NCI-H446 treated with DMSO at 0.1 percent for 48 hours (cell line): ENCODE measurements at regions not wholly inside any gene's neighbourhood (a gene's known extent, or its start where the extent isn't known, plus 50 kb on each side); places are given as distances from the start of the nearest gene placed in this dataset.
A peak's percentile ranks its signal among the peaks of the same experiment; 100 is the strongest.
"Not testable (repeated sequence)": the region's sequence is repeated elsewhere in the genome, so short reads cannot be mapped to it uniquely, and the experiment has no call there.

Source experiments
- DNase-seq: peaks from one replicate; lab custom pipeline; 2025; lab: John Stamatoyannopoulos, UW

- no peak for DNase-seq
Measured at GRCh38 chrX:102784550-102784949, 64.0 kb downstream of the GPRASP3 start.

DNA sequence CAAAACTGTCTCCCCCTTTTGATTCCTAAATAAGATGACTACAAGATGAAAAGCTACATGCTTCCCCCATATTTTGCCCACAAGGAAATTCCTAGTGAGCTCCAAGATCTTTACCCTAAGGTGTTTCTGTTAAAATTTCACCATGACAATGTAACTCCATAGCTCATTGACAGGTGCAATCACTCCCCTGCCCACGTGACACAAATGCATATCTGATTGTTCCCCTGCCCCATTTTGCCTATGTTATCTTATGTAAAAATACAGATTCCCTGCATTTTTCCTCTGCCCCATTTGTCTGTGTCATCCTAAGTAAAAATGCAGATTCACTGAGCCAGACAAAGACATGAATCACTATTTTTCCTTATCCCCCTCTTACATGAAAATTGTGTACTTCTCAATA, 66.7 kb downstream of the GPRASP3 start:
- no peak for DNase-seq

GRCh38 chrX:102808336-102808735, 87.8 kb downstream of the GPRASP3 start:
- DNase-seq: no peak

GRCh38 chrX:102818269-102818668, 97.7 kb downstream of the GPRASP3 start:
- not testable (repeated sequence) for DNase-seq

DNA sequence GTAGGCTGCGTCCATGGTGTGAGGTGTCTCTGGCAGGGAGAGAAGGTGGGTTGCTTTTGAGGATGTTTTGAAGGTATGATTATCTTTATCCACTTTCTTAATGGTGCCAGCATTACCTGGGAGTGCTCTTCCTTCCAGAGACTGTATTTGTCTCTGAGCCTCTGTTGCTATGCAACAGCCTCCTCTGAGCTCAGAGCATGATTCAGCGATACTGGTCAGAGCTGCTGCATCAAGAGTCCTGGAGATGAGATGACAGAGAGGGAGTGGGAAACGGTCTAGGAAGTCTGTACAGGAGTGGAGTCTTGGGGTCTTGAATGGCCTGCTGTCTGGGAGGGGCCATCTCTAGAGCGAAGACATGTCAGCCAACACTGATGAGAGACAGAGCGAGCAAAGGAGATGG, 104.4 kb upstream of the RAB40AL start:
- DNase-seq: no peak

- DNase-seq: no peak
Measured at GRCh38 chrX:102833136-102833535, 103.9 kb upstream of the RAB40AL start.

DNA sequence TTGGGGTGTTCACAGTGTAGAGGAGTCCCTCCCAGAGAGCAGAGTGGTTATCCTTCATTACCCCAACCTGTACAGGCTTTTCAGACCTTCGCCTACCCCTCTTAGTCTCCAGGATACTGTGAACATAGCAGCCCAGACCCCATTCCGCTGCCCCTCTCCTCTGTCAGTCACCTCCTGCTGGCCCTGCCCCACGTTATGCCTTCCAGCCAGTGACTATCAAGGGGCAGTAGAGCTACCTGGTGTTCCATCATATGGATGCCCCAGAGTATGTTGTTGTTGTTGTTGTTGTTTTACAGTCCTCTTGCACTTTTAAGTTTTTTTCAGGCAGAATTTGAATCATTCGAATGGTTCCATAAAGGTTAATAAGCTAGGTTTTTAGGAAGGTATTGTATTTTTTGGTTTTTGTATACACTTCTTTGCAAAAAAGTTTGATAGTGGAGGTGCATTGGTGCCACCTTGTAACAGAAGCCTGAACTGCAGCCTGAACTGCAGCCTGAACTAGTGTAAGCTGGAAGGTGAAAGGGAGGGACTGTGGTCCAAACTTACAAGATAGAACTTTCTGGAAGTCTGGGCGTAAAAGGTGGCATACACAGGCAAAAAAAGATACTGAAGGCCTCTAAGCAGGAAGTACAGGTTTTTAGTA, 101.4 kb upstream of the RAB40AL start:
- DNase-seq: no peak

DNA sequence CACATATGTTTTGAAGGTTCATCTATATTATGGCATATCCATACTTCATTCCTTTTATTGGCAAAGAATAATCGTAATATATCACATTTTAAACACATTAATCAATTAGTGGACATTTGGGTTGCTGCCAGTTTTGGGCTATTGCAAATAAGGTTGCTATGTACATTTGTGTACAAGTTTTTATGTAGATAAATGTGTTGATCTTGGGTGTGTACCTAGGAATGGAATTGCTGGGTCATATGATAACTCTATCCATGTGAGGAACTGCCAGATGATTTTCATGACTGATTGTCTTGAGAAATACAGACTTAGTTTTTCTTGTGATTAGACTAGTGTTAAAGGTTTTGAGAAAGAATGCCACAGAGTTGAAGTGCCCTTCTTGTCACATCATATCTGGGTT, 99.2 kb upstream of the RAB40AL start:
- DNase-seq: no peak

DNA sequence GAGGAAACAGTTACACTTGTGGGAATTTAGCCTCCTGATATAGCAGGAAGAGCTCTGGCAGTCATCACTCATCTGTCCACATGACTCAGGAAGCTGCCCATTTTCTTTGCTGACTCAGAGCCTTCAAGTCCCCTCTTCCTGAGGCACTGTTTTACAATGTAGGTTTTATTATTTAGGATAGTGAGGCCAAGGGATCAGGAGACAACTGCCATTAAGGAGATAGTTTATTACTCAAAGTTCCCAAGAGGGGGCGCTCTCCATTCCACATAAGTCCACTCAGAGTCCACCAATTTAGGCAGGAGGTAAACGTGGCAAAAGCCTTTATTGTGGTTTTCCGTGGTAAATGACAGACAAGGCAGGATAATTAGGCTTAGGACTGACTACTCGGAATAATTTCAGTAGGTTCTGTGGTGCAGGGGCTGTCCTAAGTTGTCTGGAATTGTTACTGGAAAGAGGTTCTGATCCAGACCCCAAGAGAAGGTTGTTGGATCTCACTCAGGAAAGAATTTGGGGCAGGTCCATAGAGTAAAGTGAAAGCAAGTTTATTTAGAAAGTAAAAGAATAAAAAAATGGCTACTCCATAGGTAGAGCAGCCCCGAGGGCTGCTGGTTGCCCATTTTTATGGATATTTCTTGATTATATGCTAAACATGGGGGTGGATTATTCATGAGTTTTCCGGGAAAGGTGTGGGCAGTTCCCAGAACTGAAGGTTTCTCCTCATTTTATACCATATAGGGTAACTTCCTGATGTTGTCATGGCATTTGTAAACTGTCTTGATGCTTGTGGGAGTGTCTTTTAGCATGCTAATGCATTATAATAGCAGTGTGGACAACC, 96.0 kb upstream of the RAB40AL start:
- DNase-seq: no peak

DNA sequence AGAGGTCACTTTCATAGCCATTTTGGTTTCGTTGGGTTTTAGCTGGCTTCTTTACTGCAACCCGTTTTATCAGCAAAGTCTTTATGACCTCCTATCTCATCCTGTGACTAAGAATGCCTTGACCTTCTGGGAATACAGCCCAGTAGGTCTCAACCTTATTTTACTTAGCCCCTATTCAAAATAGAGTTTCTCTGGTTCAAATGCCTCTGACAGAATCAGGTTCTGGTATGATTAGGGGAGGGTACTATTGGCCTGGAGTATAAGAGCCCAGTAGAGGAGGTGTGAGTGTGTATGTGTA, 95.4 kb upstream of the RAB40AL start:
- DNase-seq: no peak

DNA sequence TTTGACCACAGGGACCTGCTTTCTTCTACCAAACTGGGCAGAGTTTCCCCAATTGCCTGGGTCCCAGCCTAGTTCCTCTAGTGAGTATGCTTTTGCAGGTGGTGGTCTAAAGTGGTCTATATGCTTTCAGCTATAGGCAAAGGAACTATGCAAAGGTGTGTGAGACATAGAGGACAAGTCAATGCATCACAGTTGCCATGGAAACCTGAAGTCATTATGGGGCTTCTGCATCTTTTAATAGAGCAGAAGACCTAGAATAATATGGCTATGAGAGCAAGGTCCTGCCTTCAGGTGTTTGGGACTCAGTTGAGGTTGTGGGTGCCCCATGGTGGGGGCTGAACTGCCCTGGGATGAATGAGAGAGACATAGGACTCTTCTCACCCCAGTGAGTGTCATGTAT, 92.1 kb upstream of the RAB40AL start:
- DNase-seq: no peak

DNA sequence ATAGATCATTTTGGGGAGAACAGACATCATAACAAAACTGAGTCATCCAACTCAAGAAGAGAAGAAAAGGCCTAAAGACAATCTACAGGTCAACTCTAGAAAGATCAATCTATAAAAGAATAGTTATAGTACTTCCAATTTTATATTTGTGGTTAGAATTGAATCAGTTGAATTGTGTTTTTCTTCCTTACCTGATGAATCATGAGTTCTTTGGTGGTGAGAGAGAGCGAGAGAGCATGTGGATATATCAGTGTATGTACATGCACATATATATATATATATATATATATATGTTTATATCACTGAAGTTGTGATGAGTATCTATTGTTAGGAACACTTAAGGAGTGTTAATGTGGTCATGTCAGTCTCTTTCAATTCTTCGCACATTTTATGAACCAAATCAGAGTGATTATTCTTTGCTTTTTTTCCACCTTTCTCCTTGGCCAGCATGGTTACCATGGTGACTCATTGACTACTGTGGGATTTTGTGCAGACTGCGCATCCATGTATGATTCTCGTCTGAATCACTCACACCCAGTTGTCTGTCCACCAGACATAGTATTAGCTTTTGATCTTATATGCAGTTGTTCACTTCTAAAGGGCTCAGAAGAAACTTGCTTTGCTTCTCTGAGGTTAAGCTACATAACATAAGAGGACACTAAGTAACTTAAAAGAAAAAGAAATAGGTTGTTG, 90.4 kb upstream of the RAB40AL start:
- no peak for DNase-seq

DNA sequence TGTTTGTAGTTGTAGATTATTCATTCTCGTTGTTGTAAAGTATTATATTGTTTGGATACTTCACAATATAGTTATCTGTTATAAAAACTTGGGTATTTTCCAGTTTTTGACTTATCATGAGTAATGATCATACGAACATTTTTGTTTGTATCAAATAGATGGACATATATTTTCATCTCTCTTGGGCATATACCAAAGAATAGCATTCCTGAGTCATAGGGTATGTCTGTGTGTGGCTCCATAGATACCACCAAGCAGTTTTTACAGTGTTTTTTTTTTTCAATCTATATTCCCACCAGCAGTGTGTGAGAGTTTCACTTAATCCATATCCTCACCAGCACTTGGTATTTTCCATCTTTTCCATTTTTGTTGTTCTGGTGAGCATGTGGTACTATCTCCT, 89.7 kb upstream of the RAB40AL start:
- no peak for DNase-seq

DNA sequence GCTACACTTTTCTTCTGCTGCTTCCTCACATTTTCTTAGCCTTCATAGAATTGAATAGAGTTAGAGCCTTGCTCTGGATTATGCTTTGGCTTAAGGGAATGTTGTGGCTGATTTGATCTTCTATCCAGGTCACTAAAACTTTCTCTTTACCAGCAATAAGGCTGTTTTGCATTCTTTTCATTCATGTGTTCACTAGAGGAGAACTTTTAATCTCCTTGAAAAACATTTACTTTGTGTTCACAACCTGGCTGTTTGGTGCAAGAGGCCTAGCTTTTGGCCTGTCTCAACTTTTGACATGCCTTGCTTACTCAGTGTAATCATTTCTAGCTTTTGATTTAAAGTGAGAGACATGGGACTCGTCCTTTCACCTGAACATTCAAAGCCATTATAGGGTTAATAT, 87.7 kb upstream of the RAB40AL start:
- no peak for DNase-seq

- not testable (repeated sequence) for DNase-seq
Measured at GRCh38 chrX:102858826-102859549, 78.1 kb upstream of the RAB40AL start.

GRCh38 chrX:102859550-102859871, 77.6 kb upstream of the RAB40AL start:
- DNase-seq: no peak

DNA sequence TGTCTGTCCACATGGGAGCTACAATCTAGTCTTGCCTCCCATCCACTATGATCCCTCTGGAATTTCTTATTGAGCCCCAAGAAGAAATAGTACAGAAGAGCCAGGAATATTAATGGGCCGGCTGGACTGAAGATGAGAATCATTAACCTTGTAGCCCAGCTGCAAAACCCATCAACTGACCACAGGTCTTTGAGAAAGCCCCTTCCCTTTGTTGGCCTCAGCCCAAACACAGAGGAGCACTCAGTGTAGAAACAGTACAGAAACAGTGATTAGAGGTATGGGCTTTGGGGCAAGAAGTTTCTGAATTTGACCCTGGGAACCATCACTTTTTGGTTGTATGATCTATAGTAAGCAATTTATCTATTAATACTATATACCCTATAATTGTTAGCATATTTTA, 76.8 kb upstream of the RAB40AL start:
- no peak for DNase-seq

GRCh38 chrX:102863735-102864134, 73.3 kb upstream of the RAB40AL start:
- peak; percentile 12 for DNase-seq

- no peak for DNase-seq
Measured at GRCh38 chrX:102866981-102867656, 70.0 kb upstream of the RAB40AL start.

DNA sequence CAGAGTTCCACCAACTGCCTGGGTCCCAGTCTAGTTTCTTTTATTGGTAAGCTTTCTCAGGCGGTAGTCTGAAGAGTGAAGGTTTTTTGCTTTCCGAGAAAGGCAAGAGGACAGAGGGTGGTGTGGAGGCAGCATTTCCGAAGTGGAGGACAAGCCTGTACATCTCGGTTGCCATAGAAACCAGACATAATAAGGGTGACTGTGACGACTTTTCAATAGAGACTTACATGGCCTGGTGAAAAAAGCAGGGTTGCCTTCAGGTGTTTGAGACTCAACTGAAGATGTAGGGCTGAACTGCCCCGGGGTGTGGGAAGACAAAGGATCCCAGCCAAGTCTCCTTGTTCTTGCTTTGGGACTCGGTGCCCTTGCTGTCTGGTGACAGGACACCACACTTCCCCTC, 53.6 kb upstream of the RAB40AL start:
- DNase-seq: no peak
